NCI-H1694 treated with DMSO at 0.1 percent for 48 hours (cell line): ENCODE measurements at regions not wholly inside any gene's neighbourhood (a gene's known extent, or its start where the extent isn't known, plus 50 kb on each side); places are given as distances from the start of the nearest gene placed in this dataset.
"Not testable (repeated sequence)": the region's sequence is repeated elsewhere in the genome, so short reads cannot be mapped to it uniquely, and the experiment has no call there.

ENCODE experiments used
- DNase-seq: peaks from one replicate; lab custom pipeline; 2025; lab: John Stamatoyannopoulos, UW

DNA sequence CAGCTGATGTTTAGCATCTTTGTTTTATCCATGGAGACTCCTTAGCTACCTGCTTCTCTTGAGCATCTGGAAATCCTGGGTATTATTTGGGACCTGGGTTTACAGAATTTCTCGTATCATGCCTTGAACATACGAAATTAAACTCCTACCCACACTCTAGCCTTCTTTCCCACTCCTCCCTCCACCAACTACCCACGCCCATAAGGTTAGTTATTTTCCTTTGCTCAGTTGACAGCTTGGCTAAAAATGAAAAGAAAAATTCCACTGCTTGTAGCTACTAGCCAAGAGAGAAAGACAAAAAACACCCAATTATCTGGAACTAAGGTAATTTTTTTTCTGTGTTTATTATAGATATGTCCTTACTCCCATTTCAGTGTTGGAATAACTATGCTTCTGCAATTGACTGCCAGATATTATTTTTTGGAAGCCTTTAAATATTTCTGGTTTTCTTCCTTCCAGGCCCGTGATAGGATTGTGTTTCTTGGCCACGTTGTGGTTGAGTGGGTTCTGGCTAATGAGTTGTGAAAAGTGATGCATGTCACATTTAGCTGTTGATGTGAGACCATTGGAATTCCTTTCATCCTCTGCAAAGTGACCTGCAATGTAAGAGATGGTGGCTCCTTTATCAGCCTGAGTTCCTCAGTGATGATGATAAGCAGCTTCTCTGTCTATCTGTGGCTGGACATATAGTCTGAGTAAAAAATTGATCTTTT lies 308.1 kb downstream of the LRRC70 start:
- DNase-seq: no peak

DNA sequence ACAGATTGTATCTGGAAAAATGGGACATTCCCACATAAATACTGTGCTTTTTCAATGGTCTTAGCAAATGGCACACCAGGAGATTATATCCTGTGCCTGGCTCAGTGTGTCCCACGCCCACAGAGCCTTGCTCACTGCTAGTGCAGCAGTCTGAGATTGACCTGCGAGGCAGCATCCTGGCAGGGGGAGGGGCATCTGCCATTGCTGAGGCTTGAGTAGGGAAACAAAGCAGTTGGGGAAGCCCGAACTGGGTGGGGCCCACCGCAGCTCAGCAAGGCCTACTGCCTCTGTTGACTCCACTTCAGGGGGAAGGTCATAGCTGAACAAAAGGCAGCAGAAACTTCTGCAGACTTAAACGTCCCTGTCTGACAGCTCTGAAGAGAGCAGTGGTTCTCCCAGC lies 258.7 kb downstream of the LRRC70 start:
- not testable (repeated sequence) for DNase-seq

DNA sequence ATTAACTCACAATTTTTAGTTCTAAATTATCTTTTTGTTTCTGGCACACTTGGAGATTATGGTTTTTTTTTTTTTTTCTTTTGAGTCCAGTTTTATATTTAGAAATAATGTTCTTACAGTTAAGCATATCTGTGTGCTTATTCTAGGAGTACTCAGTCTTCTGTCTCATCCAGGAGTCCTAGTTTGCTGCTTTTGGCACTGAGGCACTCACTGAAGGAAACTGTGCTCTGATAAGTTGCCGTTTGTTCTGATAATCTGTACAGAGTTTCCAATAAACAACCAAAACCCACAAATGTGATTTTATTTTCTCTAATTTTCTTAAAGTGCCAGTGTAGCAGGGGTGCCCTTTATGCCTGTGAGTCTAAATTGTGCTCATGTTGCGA lies 251.0 kb downstream of the LRRC70 start:
- no peak for DNase-seq

DNA sequence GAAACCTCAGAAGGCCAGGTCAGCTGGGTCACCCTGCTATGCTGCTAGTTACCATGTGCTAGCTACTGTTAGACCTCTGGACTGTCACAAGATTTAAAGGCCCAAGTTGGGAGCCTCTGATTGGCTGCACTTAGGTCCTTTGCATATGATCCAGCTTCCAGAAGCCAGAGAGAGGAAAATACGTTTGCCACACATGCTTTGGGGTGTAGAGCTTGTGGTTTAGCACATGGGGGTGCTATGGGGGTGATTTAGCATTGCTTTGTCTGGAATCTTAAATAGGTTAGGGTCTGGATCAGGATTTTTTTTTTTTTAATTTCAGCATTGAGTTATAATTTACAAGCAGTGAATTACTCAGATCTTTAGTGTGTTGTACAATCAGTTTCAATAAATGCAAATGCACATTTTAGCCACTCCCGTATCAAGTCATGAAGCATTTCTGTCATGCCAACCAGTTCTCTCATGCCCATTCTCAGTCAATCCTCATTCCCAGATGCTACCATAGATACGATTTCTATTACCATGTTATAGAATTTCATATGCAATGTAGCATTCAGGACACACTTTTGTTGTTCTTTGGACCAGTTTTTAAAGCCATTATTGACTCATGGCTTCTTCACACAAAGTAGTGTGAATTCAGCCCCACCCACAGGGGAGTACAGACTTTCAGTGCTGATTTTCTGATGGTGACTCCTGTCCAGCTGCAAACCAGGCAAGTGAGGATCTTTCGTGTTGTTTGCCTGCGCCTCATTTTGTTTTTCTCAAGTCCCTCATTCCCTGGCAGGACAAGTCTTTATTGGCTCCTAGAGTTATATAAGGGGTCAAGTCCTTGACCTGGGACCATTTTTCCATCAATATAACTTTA lies 250.4 kb downstream of the LRRC70 start:
- no peak for DNase-seq

DNA sequence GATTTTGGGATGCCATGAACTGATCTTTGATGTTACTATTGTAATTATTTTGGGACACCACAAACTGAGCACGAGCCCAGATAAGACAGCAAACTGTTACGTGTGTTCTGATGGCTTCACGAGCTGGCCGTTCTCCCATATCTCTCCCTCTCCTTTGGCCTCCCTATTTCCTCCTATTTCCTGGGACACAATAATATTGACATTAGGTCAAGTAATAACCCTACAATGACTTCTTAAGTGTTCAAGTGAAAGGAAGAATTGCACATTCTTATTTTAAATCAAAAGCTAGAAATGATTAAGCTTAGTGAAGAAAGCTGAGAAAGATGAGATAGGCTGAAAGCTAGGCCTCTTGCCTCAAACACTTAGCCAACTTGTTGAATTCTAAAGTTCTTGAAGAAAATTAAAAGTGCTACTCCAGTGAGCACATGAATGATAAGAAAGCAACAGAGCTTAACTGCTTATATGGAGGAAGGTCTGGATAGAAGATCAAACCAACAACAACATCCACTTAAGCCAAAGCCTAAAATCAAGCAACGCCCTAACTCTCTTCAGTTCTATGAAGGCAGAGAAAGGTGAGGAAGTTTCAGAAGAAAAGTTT lies 247.1 kb downstream of the LRRC70 start:
- no peak for DNase-seq

DNA sequence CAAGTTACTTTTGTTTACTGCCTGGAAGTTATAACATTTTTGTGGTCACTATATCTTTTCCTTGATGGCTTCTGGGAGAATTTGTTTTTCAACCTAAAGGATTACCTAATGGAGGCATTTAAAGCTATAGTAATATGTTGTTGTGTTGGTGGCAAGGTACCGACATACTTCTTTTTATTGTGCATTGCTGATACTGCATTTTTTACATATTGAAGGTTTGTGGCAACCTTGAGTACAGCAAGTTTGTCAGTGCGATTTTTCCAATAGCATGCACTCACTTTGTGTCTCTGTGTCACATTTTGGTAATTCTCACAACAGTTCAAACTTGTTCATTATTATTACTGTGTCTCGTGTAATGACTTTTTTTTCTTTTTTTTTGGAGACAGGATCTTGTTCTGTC lies 246.3 kb downstream of the LRRC70 start:
- no peak for DNase-seq

DNA sequence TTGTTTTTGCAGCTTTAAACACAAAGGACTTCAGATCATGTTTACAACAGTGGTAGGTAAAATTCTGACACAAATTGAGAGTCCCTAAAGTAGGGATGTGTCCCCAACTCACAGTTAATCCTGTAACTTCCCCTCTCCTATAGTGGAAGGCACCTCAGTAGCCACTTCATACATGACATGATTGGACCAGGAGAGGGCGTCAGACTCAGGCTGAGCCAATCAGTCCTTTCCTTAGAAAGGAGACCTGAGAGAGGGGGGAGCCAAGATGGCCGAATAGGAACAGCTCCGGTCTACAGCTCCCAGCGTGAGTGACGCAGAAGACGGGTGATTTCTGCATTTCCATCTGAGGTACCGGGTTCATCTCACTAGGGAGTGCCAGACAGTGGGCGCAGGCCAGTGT lies 238.4 kb downstream of the LRRC70 start:
- not testable (repeated sequence) for DNase-seq

DNA sequence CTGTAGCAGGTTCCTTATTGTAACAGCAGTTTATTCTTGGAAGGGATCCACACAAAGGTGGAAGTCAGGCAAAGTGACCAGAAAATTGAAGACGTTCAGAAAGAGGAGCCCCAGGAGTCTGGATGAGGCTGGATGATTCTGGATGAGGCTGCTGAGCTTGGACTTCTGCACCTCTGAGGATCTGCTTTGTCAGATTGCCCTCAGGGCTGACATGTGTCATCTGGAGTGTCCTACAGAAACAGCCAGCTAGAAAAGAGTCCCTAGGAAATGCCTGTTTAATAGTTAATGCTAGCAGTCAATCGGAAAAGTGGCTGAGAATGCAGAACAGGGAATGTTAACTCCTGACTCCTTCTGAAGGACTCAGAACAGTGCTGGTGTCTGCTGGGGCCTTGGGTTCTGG lies 236.4 kb downstream of the LRRC70 start:
- no peak for DNase-seq

DNA sequence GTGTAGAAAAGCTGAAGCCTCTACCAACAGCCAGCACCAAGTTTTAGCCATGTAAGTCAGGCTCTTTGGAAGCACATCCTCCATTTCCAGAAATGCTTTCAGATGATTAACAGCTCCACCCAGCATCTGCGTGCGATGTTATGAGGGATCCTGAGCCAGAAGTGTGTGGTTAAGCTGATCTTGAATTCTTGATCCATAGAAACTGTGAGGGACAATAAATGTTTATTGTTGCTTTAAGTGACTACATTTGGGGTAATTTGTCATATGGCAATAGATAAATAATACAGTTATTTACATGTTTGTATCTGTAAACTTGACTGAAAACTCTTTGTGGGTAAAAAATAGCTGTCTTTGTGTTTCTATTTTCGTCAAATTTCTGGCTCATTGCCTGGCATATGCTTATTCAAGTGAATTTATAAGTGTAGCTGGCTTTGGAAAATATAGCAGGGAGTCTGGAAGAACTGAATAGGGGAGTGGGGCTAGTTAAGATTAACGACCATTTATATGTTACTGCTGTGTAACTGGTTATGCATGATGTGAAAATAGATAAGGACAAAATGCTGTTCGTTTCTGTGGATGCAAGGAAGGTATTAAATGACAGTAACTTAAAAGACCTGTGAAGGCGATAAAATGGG lies 234.1 kb downstream of the LRRC70 start:
- DNase-seq: no peak

DNA sequence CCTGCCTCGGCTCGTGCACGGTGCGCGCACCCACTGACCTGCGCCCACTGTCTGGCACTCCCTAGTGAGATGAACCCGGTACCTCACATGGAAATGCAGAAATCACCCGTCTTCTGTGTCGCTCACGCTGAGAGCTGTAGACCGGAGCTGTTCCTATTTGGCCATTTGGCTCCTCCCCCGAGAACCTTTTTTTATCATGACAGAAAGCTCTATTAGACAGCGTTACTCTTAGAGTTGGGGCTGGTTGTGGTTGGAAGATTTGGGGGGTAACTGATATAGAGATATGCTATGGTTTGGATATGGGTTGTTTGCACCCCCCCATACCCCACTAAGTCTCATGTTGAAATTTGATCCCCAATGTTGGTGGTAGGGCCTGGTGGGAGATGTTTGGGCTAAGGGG lies 226.2 kb downstream of the LRRC70 start:
- not testable (repeated sequence) for DNase-seq

DNA sequence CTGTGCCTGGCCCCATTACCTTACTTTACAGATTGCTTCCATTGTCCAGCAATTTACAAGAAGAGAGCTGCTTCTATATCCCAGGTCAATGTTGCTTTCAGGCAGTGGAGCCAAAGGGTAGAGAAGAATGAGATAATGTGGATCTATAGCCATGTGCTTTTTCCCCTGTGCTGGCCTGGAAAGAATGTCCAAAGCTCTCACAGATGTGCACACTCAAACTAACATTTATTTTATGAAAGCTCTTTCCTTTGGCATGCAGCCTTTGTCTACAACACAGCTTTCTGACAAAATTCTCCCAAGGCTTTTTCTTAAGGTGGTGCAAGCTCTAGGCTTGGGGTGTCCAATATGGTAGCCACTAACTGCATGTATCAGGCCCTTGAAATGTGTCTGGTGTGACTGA lies 217.3 kb downstream of the LRRC70 start:
- no peak for DNase-seq

DNA sequence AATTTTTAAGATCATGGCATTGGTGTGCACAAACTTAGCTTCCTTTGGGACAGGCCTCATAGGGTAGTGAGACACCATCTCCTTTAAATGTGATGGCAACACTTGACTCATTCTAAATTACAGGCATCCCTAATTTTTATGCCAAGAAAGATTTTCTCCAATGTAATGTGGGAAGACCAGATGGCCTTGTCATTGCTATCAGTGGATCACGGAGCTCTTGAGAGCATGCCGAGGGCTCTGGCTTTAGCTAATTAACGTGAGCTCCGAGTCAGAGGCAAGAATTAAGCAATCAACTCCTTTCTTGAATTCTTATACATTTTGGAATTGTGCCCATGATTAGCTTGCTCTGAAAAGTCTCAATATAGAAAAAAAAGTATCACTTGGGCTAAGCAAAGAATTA lies 215.8 kb downstream of the LRRC70 start:
- no peak for DNase-seq

DNA sequence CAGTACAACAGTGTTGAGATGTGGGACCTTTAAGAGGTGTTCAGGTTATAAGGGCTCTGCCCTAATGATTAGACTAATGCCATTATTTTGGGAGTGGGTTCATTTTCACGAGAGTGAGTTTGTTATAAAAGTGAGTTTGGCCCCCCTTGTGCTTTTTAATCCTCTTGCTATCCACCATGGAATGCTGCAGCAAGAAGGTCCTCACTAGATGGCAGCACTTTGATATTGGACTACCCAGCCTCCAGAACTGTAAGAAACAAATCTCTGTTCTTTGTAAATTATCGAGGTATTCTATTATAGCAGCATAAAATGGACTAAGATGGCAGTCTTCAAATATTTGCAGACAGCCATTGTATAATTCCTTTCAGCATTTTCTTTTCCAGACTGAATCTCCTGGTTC lies 212.4 kb downstream of the LRRC70 start:
- DNase-seq: no peak

DNA sequence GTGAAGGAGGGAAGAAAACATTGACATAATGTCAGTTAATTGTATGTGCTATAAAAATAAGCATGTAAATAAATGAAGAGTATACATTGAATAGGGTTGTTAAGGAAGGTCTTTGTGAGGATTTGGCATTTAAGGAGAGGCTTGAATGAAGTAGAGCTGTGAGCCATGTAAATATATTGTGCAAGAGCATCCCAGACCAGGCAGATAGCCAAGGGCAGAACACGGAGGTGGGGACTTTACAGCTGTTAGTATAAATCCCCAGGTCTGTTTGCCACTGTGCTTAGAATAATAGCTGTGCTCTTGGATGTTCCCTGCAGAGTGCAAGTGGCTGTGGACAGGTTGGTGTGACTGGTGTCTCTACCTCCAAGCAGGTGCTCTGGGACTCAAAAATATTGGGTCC lies 211.7 kb downstream of the LRRC70 start:
- DNase-seq: no peak

DNA sequence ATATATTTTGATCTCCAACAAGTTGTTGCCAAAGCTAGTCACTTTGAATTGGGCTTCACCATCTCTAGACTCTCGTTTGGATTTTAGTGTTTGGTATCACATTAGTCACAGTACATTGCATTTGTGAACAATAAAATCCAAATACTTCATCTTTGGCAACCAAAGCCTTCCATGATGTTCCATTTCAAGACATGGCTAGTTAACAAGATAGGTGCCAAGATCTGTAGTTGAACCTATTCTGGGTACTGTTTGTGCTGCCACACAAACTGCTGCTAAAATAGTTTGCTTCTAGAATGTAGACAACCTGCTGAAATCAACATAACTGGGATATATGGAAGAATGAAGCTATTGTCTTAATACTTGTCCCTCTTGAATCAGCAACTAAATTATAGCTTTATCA lies 207.5 kb downstream of the LRRC70 start:
- no peak for DNase-seq

DNA sequence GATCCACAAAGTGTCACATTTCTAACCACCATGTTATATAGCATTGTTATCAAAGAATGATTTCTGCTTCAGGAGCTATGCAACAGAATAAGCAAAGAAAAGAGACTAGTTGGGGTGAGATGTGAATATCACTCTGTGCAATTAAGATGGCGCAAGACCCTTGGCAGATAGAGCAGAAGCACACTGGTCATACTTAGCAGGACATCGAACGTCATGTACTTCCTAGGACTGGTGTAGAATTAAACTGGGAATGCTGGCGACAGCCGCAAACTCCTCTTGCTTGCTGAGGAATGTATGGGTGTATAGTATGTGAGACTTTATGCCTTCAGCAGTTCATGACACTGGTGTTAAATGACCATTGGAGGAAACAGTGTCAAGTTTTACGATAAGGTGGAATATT lies 207.0 kb downstream of the LRRC70 start:
- no peak for DNase-seq

DNA sequence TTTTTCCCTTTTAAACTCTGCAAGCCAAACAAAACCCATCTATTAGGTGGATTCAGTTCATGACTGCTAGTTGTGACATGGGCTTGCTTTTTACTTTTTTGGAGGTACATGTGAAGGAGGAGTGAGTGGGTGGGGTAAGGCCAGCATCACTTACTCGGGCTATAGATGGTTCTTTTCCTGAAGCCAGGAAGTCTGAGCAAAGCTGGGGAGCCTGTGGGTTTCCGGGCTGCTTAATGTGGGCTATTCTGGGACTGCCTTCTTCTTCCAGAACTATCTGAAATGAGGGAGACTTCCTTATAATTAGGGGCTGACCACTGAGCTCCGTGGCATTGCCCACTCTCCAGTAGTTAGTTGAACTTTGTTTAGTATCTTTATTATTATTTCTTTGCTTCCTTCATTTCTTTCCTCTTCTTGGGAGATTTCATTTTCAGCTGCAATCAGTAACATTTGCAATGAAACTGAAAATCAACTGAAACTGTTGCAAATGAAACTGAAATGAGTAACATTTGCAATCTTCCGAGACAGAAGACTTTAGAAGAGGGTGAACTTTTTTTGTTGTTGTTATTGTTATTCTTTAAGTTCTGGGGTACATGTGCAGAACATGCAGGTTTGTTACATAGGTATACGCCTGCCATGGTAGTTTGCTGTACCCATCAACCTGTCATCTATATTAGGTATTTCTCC lies 204.9 kb downstream of the LRRC70 start:
- no peak for DNase-seq

DNA sequence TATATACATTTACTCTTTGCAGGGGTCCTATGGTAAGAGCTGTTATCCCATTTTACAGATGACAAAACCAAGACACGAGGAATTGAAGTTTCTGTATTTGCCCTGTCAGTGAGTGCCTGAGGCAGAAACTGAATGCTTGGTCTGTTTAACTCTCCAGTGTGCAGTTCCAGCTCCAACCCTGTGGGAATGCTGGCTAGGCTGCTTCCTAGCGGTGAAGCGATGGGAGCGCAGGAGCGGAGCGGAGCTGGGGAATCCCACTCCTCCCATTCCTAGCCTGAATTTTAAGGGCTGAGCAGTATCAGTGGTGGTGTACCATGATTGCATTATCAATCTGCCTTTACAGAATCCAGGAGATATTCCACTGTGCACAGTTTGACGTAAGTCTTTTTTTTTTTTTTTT lies 202.3 kb downstream of the LRRC70 start:
- DNase-seq: no peak

DNA sequence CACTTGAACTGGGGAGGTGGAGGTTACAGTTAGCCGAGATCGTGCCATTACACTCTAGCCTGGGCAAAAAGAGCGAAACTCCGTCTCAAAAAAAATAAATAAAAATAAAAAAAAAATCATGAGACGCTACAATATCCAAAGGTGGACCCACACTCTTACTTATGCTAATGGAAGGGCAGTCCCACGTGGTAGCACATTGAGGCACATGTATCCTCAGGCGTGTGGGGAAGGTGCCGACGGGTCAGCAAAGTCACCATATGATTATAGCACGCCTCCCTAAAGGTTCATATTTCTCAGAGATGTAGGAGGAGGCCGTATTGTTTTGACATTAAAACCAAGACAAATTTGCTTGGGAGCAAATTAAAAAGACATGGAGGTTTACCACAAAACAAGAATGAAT lies 201.6 kb downstream of the LRRC70 start:
- DNase-seq: no peak

DNA sequence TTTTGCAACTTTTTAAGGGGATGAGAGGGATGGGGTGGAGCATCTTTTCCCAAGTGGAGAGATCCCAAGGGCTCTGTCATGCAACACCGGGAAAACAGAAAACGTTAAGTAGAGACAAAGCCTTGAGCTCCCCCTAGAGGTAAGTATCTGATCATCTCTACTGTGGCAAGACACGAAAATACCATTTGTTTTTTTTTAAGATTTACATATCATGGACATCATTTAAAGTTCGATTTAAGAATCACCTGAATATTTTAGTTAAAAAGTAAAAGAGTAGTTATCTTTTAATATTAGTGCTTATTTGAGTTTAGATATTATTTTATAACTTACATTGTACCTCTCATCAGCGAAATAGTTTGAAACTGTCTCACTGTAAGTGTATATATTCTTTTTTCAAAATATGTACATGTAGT lies 200.4 kb downstream of the LRRC70 start:
- DNase-seq: peak; percentile 69

DNA sequence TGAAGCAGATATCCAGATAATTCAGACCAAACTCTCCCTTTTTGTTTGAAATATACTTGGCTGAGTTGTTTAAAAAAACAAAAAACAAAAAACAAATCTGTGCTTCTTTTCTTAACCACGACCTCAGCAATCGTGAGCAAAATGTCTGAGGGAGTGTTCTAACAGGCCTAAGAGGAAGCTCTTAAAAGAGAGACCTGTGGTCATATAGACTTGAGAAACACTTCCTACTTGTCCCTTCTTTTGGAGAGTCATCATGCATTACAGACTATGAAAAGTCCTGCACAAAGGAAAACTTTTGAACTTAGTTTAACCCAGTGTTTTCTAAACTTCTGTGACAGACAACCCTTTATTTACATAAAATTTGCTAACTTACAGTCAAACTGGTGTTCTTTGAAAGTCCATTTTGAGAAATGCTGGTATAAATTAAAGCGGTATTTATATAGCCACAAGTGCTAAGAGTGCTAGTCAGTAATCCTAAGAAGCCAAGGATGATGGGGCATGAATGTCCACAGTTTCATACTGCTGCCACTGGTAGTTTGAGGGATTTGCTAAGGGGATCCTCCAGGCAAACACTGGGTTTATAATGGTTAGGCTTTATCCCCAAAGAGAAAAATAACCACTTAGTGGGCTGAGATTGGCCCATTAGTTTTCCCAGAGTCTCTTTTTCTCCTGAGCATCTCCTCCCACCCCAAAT lies 199.8 kb downstream of the LRRC70 start:
- no peak for DNase-seq
